ENCODE measurements at regions not wholly inside any gene's neighbourhood (a gene's known extent, or its start where the extent isn't known, plus 50 kb on each side); places are given as distances from the start of the nearest gene placed in this dataset.

GRCh38 chr20:63128367-63128766 lies 87.6 kb downstream of the YTHDF1 start:
- no peak for DNase-seq (ENCODE audit: low spot score)

GRCh38 chr20:63127700-63128364 lies 88.1 kb downstream of the YTHDF1 start:
- DNase-seq (ENCODE audit: low spot score), result no peak

GRCh38 chr20:63126876-63127699 lies 88.8 kb downstream of the YTHDF1 start:
- DNase-seq (ENCODE audit: low spot score), result no peak

GRCh38 chr20:63125838-63126601 lies 89.9 kb downstream of the YTHDF1 start:
- peak; percentile 10 for DNase-seq (ENCODE audit: low spot score)

- DNase-seq (ENCODE audit: low spot score), result no peak
Observed at GRCh38 chr20:63125581-63125837, 90.4 kb downstream of the YTHDF1 start.

- DNase-seq (ENCODE audit: low spot score), result no peak
Observed at GRCh38 chr20:63124782-63125580, 91.0 kb downstream of the YTHDF1 start.

- DNase-seq (ENCODE audit: low spot score), result peak; percentile 78
Observed at GRCh38 chr20:63124092-63124781, 91.7 kb downstream of the YTHDF1 start.

- DNase-seq (ENCODE audit: low spot score), result no peak
Observed at GRCh38 chr20:63123331-63123741, 92.6 kb downstream of the YTHDF1 start.

GRCh38 chr20:63122626-63123025 lies 93.3 kb downstream of the YTHDF1 start:
- no peak for DNase-seq (ENCODE audit: low spot score)

GRCh38 chr20:63121749-63122405 lies 94.1 kb downstream of the YTHDF1 start:
- DNase-seq (ENCODE audit: low spot score), result no peak

- no peak for DNase-seq (ENCODE audit: low spot score)
Observed at GRCh38 chr20:63121246-63121645, 94.7 kb downstream of the YTHDF1 start.

GRCh38 chr20:63120808-63121090 lies 95.2 kb downstream of the YTHDF1 start:
- DNase-seq (ENCODE audit: low spot score), result no peak

GRCh38 chr20:63119963-63120807 lies 95.7 kb downstream of the YTHDF1 start:
- no peak for DNase-seq (ENCODE audit: low spot score)

- DNase-seq (ENCODE audit: low spot score), result no peak
Observed at GRCh38 chr20:63119121-63119962, 96.6 kb downstream of the YTHDF1 start.

- DNase-seq (ENCODE audit: low spot score), result no peak
Observed at GRCh38 chr20:63118303-63119120, 97.4 kb downstream of the YTHDF1 start.

- DNase-seq (ENCODE audit: low spot score), result no peak
Observed at GRCh38 chr20:63117661-63118302, 98.1 kb downstream of the YTHDF1 start.

GRCh38 chr20:63117151-63117550 lies 98.8 kb downstream of the YTHDF1 start:
- DNase-seq (ENCODE audit: low spot score), result no peak
